ENCODE measurements at regions not wholly inside any gene's neighbourhood (a gene's known extent, or its start where the extent isn't known, plus 50 kb on each side); places are given as distances from the start of the nearest gene placed in this dataset.

GRCh38 chr2:144615866-144616565 lies 96.1 kb upstream of the ZEB2 start:
- TF ChIP-seq CTCF (IDR thresholded peaks at IDR 0.05) (no peak), POLR2A (IDR thresholded peaks at IDR 0.05) (no peak)

All from uterus (tissue), 2 donors.